Fibroblast of the aortic adventitia (primary cell): ENCODE measurements at regions not wholly inside any gene's neighbourhood (a gene's known extent, or its start where the extent isn't known, plus 50 kb on each side); places are given as distances from the start of the nearest gene placed in this dataset.

Source experiments
- DNase-seq: peaks from one replicate; pipeline ENCODE4 v3.0.0-alpha.2; 2010; ENCODE audit warnings: low read depth
- H3K4me3 ChIP-seq: 2 replicates; pipeline ENCODE4 v1.5.1; 2011; ENCODE audit warnings: low read depth, mild to moderate bottlenecking, control low read depth, low read length, moderate library complexity
- CTCF ChIP-seq: IDR thresholded peaks from 2 replicates; pipeline ENCODE4 v1.5.1; 2011; ENCODE audit warnings: mild to moderate bottlenecking, low read length, control low read depth, inconsistent platforms; ENCODE audit not compliant: insufficient read depth

GRCh38 chr6:159610881-159611280 lies 82.2 kb downstream of the SOD2 start:
- no peak for DNase-seq
- no peak overlapping the region for H3K4me3 ChIP-seq
- no peak for TF ChIP-seq CTCF

DNA sequence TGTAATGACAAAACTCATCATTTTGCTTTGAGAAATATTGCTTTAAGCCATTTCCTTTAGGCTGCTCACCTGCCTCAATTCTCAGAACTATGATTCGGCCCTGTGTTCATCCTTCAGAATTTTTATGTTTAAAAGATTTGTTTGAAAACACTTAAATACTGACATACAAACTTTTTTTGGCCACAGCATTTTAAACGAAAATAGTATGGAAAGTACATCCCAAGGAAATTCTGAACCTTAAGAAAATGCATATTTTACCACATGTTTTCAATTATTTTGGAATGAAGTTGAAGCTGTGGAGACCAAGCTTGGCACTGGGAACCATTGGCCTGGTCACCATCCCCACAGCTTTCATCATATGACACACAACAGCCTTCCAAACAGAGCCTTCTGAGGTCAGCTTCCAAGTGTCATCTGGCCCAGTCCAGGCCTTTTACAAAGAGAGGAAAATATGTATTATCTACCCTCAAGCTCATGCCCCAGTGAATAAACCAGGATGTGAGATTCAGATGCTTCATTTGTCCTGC lies 83.3 kb downstream of the SOD2 start:
- no peak overlapping the region for H3K4me3 ChIP-seq
- DNase-seq = peak; percentile 77
- no peak for TF ChIP-seq CTCF

DNA sequence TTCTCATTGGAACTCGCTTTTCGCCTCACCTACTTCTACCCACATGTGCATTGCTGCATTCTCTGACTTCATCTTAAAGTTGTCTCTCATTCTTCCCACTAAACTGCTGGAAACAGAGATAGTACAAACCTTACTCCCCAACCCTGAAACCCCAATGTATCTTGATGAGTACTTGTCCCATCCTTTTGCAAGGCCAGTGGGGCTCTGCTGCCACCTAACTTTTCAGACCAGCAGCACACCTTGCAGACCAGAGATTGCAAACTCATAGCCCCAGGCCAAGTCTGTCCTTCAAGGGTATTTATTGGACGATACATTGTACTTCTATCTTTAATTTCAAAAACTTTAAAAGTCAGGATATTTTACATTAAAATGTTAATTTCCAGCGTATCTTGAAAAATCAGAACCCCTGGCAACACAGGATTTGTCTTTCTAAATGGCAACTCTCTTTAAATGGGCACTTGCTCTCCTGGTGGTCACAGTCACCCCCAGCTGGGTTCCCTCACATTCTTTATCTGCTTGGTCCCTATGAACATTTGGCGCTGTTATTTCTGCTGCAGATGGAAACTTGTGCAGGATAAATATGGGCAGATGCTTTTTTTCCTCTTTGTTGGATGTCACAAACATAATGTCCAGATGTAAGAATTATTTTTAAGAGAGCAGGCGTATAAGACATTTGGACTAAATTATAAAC lies 83.9 kb downstream of the SOD2 start:
- no peak overlapping the region for H3K4me3 ChIP-seq
- peak; percentile 52 for DNase-seq
- TF ChIP-seq CTCF = peak; percentile 81

- TF ChIP-seq CTCF = no peak
- DNase-seq = peak; percentile 8
- H3K4me3 ChIP-seq = no peak overlapping the region
Observed at GRCh38 chr6:159606786-159607185, 86.3 kb downstream of the SOD2 start.

DNA sequence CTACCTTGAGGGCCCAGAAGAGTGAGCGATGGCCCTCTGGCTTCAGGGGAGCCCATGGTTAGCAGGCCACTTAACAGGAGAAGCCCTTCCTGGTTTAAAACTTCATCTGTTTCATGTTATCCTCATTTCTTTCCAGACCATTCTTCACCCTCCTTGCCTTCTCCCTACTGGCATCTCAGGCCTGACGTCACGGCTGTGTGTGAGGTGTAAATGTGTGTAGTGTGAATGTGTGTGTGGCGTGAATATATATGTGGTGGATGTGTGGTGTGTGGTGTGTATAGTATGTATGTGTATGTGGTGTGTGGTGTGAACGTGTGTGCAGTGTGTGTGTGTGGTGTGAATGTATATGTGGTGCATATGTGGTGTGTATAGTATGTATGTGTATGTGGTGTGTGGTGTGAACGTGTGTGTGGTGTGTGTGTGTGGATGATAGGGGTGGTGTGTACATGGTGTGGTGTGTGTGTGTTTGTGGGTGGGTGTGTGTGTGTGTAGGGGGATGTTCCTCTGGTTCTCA lies 88.5 kb downstream of the SOD2 start:
- DNase-seq = no peak
- no peak for TF ChIP-seq CTCF
- H3K4me3 ChIP-seq = no peak overlapping the region

- TF ChIP-seq CTCF = no peak
- H3K4me3 ChIP-seq = no peak overlapping the region
- peak; percentile 41 for DNase-seq
Observed at GRCh38 chr6:159602431-159603041, 90.5 kb downstream of the SOD2 start.
